CD8-positive, alpha-beta memory T cell (primary cell): ENCODE measurements at regions not wholly inside any gene's neighbourhood (a gene's known extent, or its start where the extent isn't known, plus 50 kb on each side); places are given as distances from the start of the nearest gene placed in this dataset.

ENCODE experiments used
- CTCF ChIA-PET: fragments of 350-600 bp; sonication (Branson Sonifier 250); formaldehyde crosslinking; loops from one replicate; lab custom pipeline; 2021; ENCODE audit warnings: antibody characterized with exemption; lab: Charles Lee
- POLR2A ChIA-PET: fragments of 350-600 bp; sonication (Branson Sonifier 250); formaldehyde crosslinking; loops from one replicate; lab custom pipeline; 2021; ENCODE audit warnings: antibody characterized with exemption; lab: Charles Lee
- DNase-seq, 5 donors: peaks; one replicate each; pipeline versions ENCODE4 v3.0.0 to v3.0.0-alpha.2; 2020 to 2022; ENCODE audit warnings: mixed read lengths in 1 of 5
- H3K27ac ChIP-seq: one replicate; pipeline ENCODE4 v1.7.0; 2013; ENCODE audit warnings: low read depth, mild to moderate bottlenecking, low read length, moderate library complexity
- H3K27me3 ChIP-seq: 2 replicates; pipeline ENCODE4 v1.7.0; 2013; ENCODE audit warnings: low read length, mild to moderate bottlenecking; ENCODE audit not compliant: insufficient read depth, poor library complexity, severe bottlenecking
- H3K36me3 ChIP-seq: 2 replicates; pipeline ENCODE4 v1.7.0; 2013; ENCODE audit warnings: mild to moderate bottlenecking, low read length, moderate library complexity; ENCODE audit not compliant: insufficient read depth
- H3K4me1 ChIP-seq: 2 replicates; pipeline ENCODE4 v1.7.0; 2013; ENCODE audit warnings: mild to moderate bottlenecking, low read length, moderate library complexity; ENCODE audit not compliant: insufficient read depth
- H3K4me3 ChIP-seq: 2 replicates; pipeline ENCODE4 v1.7.0; 2013; ENCODE audit warnings: mild to moderate bottlenecking, low read length
- H3K9me3 ChIP-seq: 2 replicates; pipeline ENCODE4 v1.7.0; 2013; ENCODE audit warnings: mild to moderate bottlenecking, low read length
- H3K27ac Mint-ChIP-seq, 8 donors: one replicate each; pipeline ENCODE4 v1.8.0; 2020 to 2021; ENCODE audit warnings: mixed read lengths in 8 of 8, mild to moderate bottlenecking in 6 of 8, inconsistent platforms in 3 of 8, moderate library complexity in 3 of 8
- H3K27me3 Mint-ChIP-seq, 2 donors: one replicate each; pipeline ENCODE4 v1.8.0; 2020 to 2021; ENCODE audit warnings: mixed read lengths in 2 of 2, mild to moderate bottlenecking in 1 of 2, moderate library complexity in 1 of 2
- H3K36me3 Mint-ChIP-seq, 3 donors: one replicate each; pipeline ENCODE4 v1.8.0; 2020 to 2021; ENCODE audit warnings: mixed read lengths in 3 of 3, inconsistent platforms in 1 of 3, mild to moderate bottlenecking in 1 of 3
- H3K4me1 Mint-ChIP-seq, 3 donors: one replicate each; pipeline ENCODE4 v1.8.0; 2020 to 2021; ENCODE audit warnings: mixed read lengths in 3 of 3, inconsistent platforms in 1 of 3, mild to moderate bottlenecking in 1 of 3
- H3K4me3 Mint-ChIP-seq, 7 donors: one replicate each; pipeline ENCODE4 v1.8.0; 2020 to 2021; ENCODE audit warnings: mixed read lengths in 7 of 7, mild to moderate bottlenecking in 6 of 7, moderate library complexity in 4 of 7, inconsistent platforms in 2 of 7
- H3K9me3 Mint-ChIP-seq, 5 donors: one replicate each; pipeline ENCODE4 v1.8.0; 2020 to 2022; ENCODE audit warnings: mixed read lengths in 5 of 5, mild to moderate bottlenecking in 3 of 5, moderate library complexity in 2 of 5, inconsistent platforms in 1 of 5

DNA sequence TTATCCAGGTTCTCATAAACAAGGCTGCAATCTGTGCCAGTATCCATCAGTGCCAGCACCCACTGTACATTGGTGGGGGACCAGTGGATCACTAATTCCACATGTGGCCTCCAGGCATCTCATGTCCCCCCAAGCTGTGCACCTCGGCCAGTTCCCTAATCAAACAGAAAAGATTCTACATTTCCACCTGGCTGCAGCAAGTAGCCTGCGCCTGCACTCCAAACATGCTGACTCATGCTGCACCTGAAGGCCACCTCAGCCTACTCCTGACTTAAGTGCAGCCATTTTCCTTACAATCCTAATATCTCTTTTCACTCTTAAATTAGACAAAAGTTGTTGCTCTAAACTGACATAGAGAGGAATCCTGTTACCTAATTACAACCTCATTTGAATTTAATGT, 729.4 kb upstream of the MIR17HG start:
- Mint-ChIP-seq H3K4me3 (no peak overlapping the region), H3K36me3 (no peaks in the 10 kb centered on the region), H3K9me3 (peaks cover 3 to 5% (median 4%) of the 10 kb centered on the region in 5 donors), H3K4me1 (no peaks in the 10 kb centered on the region), H3K27me3 (no peaks in the 10 kb centered on the region), H3K27ac (no peak overlapping the region)
- Histone ChIP-seq H3K27ac (no peak overlapping the region), H3K27me3 (no peaks in the 10 kb centered on the region), H3K4me1 (no peaks in the 10 kb centered on the region), H3K9me3 (peaks cover 4% of the 10 kb centered on the region), H3K4me3 (no peak overlapping the region), H3K36me3 (no peaks in the 10 kb centered on the region)
- ChIA-PET CTCF (no interaction called here), POLR2A (no interaction called here)
- DNase-seq: no peak

DNA sequence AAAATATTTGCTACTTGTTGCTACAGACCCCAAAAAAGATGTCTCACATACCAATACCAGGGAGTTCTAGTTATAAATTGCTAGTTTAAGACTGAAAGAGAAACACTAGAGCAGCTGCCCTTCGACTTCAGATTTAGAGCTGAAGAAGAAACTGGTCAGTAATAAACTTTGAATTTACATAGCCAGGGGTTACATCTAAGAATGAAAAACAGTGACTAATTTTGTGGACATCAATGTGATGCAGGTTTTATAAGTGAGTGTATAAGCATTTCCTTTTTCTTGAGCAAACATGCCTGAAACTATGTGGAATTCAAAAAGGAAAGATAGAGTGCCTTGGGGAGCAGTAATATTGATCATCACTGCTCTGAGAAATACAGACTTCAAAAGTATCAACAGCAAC, 724.9 kb upstream of the MIR17HG start:
- no peak for DNase-seq
- H3K9me3 Mint-ChIP-seq: peaks cover 0 to 32% (median 4%) of the 10 kb centered on the region in 5 donors
- ChIA-PET CTCF (no interaction called here), POLR2A (no interaction called here)
- Histone ChIP-seq H3K36me3 (no peaks in the 10 kb centered on the region), H3K4me1 (no peaks in the 10 kb centered on the region), H3K9me3 (peaks cover under 1% of the 10 kb centered on the region), H3K27me3 (no peaks in the 10 kb centered on the region), H3K4me3 (no peak overlapping the region), H3K27ac (no peak overlapping the region)
- H3K36me3 Mint-ChIP-seq: no peaks in the 10 kb centered on the region
- no peaks in the 10 kb centered on the region for H3K4me1 Mint-ChIP-seq
- H3K27ac Mint-ChIP-seq: no peak overlapping the region
- H3K27me3 Mint-ChIP-seq: no peaks in the 10 kb centered on the region
- H3K4me3 Mint-ChIP-seq: no peak overlapping the region

DNA sequence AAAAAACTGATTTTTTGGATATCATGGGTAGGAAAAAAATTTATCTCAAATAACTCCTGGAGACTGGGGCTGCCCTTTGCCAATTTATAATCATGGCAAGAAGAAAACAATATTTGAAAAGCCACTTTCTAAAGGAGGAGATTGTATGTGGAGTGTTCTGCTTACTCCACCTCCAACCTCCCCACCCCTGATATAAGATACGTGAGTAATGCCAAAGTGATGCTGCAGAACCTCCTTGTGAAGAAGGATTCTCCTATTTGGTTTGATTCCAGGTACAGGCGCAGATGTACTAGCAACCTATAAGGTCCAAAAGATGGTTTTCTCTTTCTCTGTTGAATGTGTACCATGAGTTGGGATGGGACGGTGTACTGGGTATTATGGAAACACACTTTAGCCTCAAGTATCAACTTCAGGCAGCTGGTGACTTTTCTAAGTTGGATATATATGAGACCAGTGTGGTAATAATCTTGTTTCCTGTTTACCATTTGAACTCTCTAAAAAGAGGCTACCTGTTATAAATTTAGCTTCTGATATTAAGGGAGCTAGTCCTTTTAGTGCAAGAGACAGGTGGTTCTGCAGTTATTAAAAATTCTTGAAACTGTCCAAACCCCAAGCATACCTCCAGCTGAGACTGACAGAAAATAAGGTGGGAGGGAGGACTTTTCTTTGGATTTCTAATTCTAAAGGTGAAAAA, 724.0 kb upstream of the MIR17HG start:
- no peaks in the 10 kb centered on the region for H3K4me1 ChIP-seq
- no peaks in the 10 kb centered on the region for H3K27me3 ChIP-seq
- no peaks in the 10 kb centered on the region for H3K36me3 ChIP-seq
- no peak overlapping the region for H3K4me3 Mint-ChIP-seq
- DNase-seq: no peak
- H3K4me1 Mint-ChIP-seq: no peaks in the 10 kb centered on the region
- ChIA-PET CTCF (no interaction called here), POLR2A (no interaction called here)
- peaks cover under 1 to 35% (median 1%) of the 10 kb centered on the region in 5 donors for H3K9me3 Mint-ChIP-seq
- no peak overlapping the region for H3K27ac Mint-ChIP-seq
- H3K4me3 ChIP-seq: no peak overlapping the region
- no peaks in the 10 kb centered on the region for H3K27me3 Mint-ChIP-seq
- H3K9me3 ChIP-seq: no peaks in the 10 kb centered on the region
- no peak overlapping the region for H3K27ac ChIP-seq
- no peaks in the 10 kb centered on the region for H3K36me3 Mint-ChIP-seq

DNA sequence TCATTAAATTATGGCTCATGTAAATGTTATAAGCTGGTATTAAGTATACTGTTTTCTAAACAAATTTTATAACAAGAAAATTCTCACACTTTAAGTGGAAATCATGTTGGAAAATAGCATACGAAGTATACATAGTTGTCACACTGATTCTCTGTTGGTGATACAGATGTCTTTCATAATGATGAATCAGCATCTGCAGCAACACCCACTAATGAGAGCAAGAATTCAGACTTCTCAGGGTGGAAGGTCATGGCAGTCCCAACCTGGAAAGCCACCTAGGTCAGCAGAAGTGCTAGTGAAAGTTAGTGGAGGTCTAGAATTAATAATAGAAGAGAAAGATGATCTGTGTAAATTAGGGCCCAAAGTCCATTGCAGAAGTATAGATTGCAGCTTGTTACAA, 719.7 kb upstream of the MIR17HG start:
- ChIA-PET CTCF (no interaction called here), POLR2A (no interaction called here)
- H3K4me3 ChIP-seq: no peak overlapping the region

DNA sequence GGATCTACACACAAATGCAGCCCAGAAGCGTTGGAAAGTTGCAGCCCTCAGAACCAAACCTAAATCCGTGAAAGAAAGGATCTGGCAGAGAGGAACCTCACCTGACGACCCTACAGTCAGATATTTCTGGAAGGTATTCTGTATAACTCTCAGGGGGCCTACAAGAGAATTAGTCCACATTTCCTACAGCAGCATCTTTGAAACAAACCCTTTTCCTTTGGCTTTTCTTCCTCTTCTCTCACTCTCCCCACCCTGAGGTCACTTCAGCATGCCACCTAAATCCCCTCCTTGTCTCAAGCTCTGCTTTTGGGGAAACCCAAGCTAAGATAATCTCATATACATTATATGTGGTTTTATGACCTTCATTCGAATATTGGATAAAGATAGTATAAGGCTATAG, 719.0 kb upstream of the MIR17HG start:
- H3K36me3 Mint-ChIP-seq: no peaks in the 10 kb centered on the region
- CTCF ChIA-PET: no interaction called here
- DNase-seq: no peak
- no peaks in the 10 kb centered on the region for H3K36me3 ChIP-seq
- no peaks in the 10 kb centered on the region for H3K27me3 Mint-ChIP-seq
- no peak overlapping the region for H3K4me3 ChIP-seq
- H3K4me1 ChIP-seq: no peaks in the 10 kb centered on the region
- no peaks in the 10 kb centered on the region for H3K9me3 ChIP-seq
- H3K27me3 ChIP-seq: no peaks in the 10 kb centered on the region
- H3K9me3 Mint-ChIP-seq: peaks cover 0 to 48% (median 2%) of the 10 kb centered on the region in 5 donors
- H3K4me3 Mint-ChIP-seq: no peak overlapping the region
- H3K27ac ChIP-seq: no peak overlapping the region
- no peaks in the 10 kb centered on the region for H3K4me1 Mint-ChIP-seq
- H3K27ac Mint-ChIP-seq: no peak overlapping the region
- POLR2A ChIA-PET: no interaction called here

More for the DNA sequence above, 719.7 kb upstream of the MIR17HG start:
- no peak for DNase-seq
- H3K9me3 ChIP-seq: no peaks in the 10 kb centered on the region
- H3K27ac ChIP-seq: no peak overlapping the region
- no peaks in the 10 kb centered on the region for H3K4me1 ChIP-seq
- no peaks in the 10 kb centered on the region for H3K27me3 Mint-ChIP-seq
- no peaks in the 10 kb centered on the region for H3K36me3 Mint-ChIP-seq
- H3K27me3 ChIP-seq: no peaks in the 10 kb centered on the region
- peaks cover 0 to 50% (median 2%) of the 10 kb centered on the region in 5 donors for H3K9me3 Mint-ChIP-seq
- H3K4me3 Mint-ChIP-seq: no peak overlapping the region
- no peaks in the 10 kb centered on the region for H3K4me1 Mint-ChIP-seq
- H3K36me3 ChIP-seq: no peaks in the 10 kb centered on the region
- no peak overlapping the region for H3K27ac Mint-ChIP-seq

DNA sequence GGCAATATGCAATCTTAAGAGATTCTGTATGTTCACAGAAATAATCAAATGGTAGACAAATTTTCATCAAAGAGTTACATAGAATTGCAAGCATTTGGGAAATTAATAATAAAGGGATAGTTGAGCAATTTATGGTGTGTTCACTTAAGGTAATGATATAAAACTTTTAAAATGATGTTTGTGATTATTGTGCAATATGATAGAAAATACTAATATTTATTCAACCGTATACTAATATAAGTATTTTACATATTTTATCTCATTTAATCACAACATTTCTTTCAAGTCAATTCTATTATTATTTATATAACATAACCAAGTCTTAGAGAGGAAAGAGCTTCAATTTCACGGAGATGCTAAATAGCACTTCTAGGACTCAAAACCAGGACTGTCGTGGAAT, 716.8 kb upstream of the MIR17HG start:
- ChIA-PET POLR2A (no interaction called here), CTCF (no interaction called here)
- Histone ChIP-seq H3K9me3 (no peaks in the 10 kb centered on the region), H3K4me1 (no peaks in the 10 kb centered on the region), H3K27me3 (no peaks in the 10 kb centered on the region), H3K4me3 (no peak overlapping the region), H3K27ac (no peak overlapping the region), H3K36me3 (no peaks in the 10 kb centered on the region)
- peaks cover 0 to 30% (median 0%) of the 10 kb centered on the region in 5 donors for H3K9me3 Mint-ChIP-seq
- no peaks in the 10 kb centered on the region for H3K4me1 Mint-ChIP-seq
- no peak overlapping the region for H3K4me3 Mint-ChIP-seq
- H3K36me3 Mint-ChIP-seq: no peaks in the 10 kb centered on the region
- no peaks in the 10 kb centered on the region for H3K27me3 Mint-ChIP-seq
- no peak for DNase-seq
- H3K27ac Mint-ChIP-seq: no peak overlapping the region

DNA sequence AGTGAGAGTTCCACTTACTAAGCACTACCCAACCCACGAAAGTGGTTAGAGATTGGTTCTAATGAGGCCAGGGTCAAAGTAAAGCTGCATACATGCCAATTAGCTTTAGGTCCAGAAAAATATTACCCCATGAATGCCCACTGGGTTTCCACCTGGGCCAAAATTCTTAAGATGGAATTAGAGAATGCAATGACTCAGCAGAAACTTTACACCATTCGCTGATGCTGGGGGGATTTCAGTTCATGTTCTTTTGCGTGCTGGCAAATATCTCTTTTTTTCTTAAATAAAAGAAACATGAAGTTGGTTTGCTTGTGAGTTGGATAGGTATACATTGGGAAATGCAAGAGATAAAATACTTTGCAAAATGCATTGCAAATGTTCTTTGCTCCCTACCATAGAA, 715.3 kb upstream of the MIR17HG start:
- POLR2A ChIA-PET: no interaction called here
- CTCF ChIA-PET: no interaction called here
- Histone ChIP-seq H3K9me3 (no peaks in the 10 kb centered on the region), H3K4me3 (no peak overlapping the region), H3K27ac (no peak overlapping the region), H3K4me1 (no peaks in the 10 kb centered on the region), H3K27me3 (no peaks in the 10 kb centered on the region), H3K36me3 (no peaks in the 10 kb centered on the region)
- Mint-ChIP-seq H3K27me3 (no peaks in the 10 kb centered on the region), H3K27ac (no peak overlapping the region), H3K4me3 (no peak overlapping the region), H3K36me3 (no peaks in the 10 kb centered on the region), H3K9me3 (peaks cover 0 to 24% (median 3%) of the 10 kb centered on the region in 5 donors), H3K4me1 (no peaks in the 10 kb centered on the region)
- DNase-seq: no peak

DNA sequence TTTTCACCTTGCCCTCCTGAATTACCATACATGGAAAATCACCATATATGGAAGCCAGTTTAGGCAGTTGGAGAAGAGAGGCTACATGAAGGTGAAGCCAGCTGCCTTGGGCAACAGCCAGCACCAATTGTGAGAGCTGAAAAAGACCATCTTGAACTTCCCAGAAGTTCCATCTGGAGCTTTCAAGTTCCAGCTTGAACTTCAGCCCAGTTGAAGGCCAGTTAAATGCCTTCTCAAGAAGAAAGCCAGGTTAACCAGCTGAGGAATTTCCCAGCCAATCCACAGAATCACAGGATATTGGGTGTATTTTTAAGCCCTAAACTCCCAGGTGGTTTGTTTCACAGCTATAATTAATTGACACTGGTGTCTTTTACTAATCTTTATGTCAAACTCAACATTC, 713.6 kb upstream of the MIR17HG start:
- Mint-ChIP-seq H3K27ac (no peak overlapping the region), H3K4me1 (no peaks in the 10 kb centered on the region), H3K4me3 (no peak overlapping the region), H3K9me3 (peaks cover 0 to 17% (median 3%) of the 10 kb centered on the region in 5 donors), H3K27me3 (no peaks in the 10 kb centered on the region), H3K36me3 (no peaks in the 10 kb centered on the region)
- Histone ChIP-seq H3K27ac (no peak overlapping the region), H3K4me3 (no peak overlapping the region), H3K27me3 (no peaks in the 10 kb centered on the region), H3K9me3 (no peaks in the 10 kb centered on the region), H3K36me3 (no peaks in the 10 kb centered on the region), H3K4me1 (no peaks in the 10 kb centered on the region)
- POLR2A ChIA-PET: no interaction called here
- DNase-seq: no peak
- CTCF ChIA-PET: no interaction called here
